ENCODE measurements at regions not wholly inside any gene's neighbourhood (a gene's known extent, or its start where the extent isn't known, plus 50 kb on each side); places are given as distances from the start of the nearest gene placed in this dataset.

DNA sequence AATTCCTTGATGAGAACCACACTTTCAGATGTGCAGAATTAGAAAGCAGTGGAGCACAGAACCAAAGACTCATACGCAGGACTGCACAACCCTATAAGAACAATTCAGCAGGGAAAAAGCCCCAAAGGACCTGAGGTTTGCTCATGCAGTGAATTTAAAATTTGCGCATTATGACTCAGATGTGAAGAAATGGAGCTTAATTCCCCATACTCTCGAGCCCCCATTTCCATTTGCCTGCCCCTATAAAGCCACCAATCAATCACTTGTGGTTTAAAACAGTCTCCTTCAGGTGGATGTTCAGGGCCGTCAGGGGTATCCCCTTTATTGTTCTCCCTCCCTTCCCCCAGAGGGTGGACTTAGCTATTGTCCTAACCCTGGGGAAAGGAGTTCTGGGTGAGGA, 221.2 kb downstream of the IGSF11 start:
- no peak for DNase-seq (ENCODE audit: extremely low spot score)
- TF ChIP-seq ELF4 (IDR thresholded peaks at IDR 0.05), result no peak
- TF ChIP-seq SUZ12 (IDR thresholded peaks at IDR 0.05), result no peak
- no peak for TF ChIP-seq LEF1 (IDR thresholded peaks at IDR 0.05; ENCODE audit: borderline replicate concordance)
- TF ChIP-seq NFRKB (IDR thresholded peaks at IDR 0.05), result no peak
- no peak for TF ChIP-seq SP1 (IDR thresholded peaks at IDR 0.05)
- TF ChIP-seq FOXA1 (IDR thresholded peaks at IDR 0.05), result no peak
- TF ChIP-seq HDGF (IDR thresholded peaks at IDR 0.05; ENCODE audit: borderline replicate concordance), result no peak
- TF ChIP-seq, protein P1, sequence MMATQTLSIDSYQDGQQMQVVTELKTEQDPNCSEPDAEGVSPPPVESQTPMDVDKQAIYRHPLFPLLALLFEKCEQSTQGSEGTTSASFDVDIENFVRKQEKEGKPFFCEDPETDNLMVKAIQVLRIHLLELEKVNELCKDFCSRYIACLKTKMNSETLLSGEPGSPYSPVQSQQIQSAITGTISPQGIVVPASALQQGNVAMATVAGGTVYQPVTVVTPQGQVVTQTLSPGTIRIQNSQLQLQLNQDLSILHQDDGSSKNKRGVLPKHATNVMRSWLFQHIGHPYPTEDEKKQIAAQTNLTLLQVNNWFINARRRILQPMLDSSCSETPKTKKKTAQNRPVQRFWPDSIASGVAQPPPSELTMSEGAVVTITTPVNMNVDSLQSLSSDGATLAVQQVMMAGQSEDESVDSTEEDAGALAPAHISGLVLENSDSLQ (IDR thresholded peaks at IDR 0.05), result no peak
- no peak for TF ChIP-seq TARDBP (IDR thresholded peaks at IDR 0.05)
- no peak for TF ChIP-seq BHLHE40 (IDR thresholded peaks at IDR 0.05; ENCODE audit: borderline replicate concordance)
- no peak for TF ChIP-seq FOXK2 (IDR thresholded peaks at IDR 0.05)
- no peak for TF ChIP-seq CTBP1 (IDR thresholded peaks at IDR 0.05; ENCODE audit: borderline replicate concordance)
- no peak for TF ChIP-seq ZNF384 (IDR thresholded peaks at IDR 0.05)
- CTCF ChIA-PET, result interaction anchor here (0.7 kb wide), 1 partner anchor 15 kb away, joined by 3 read pairs; no protein-coding TSS in a partner anchor
- POLR2A ChIA-PET, result no interaction called here

DNA sequence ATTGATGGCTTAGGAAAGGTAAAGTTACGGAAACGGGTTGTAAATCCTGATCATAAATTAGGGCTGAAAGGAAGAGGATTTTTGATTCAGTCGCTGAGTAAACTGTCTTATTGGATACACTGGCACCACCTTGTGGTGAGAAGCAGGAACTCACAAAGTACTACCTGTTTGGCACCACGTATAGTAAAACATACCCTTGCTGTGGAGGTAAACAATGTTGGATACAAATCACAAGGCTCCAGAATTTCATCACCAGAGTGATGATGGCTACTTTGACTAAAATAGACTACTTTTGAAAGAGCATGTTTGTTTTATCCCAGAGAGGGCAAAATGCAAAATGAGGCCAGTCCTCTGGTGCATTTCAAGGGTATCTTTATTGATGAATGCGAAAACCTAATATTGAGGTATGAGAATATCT, 216.9 kb downstream of the IGSF11 start:
- ChIA-PET CTCF (no interaction called here), POLR2A (no interaction called here)
- peak; percentile 54 for DNase-seq (ENCODE audit: extremely low spot score)
- TF ChIP-seq TARDBP (IDR thresholded peaks at IDR 0.05) (no peak), L3MBTL2 (conservative IDR thresholded peaks at IDR 0.05) (no peak), CTBP1 (IDR thresholded peaks at IDR 0.05; ENCODE audit: borderline replicate concordance) (no peak)
- TF ChIP-seq, protein P1 (IDR thresholded peaks at IDR 0.05), result peak; percentile 69

DNA sequence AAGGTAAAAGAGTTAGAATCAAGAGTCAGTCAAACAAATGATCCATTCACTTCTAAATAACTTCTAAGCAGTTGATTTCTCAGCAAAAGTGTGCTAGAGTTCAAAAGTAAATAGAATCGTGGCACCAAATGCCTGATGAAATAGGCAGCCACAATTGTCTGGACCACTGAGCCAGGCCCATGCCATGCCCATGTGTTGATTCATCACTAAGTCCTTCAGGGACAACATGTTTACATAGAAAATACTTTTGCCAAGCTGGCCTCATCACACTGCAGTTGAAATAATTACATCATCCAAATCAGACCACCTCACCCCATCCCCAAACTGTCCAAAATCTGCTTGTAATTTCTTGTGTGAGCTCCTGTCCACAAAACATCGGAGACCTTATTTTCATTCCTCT, 216.3 kb downstream of the IGSF11 start:
- no peak for DNase-seq (ENCODE audit: extremely low spot score)
- ChIA-PET CTCF (interaction anchor here (0.6 kb wide), 1 partner anchor 82 kb away, joined by 3 read pairs; no protein-coding TSS in a partner anchor), POLR2A (no interaction called here)
- TF ChIP-seq SP1 (IDR thresholded peaks at IDR 0.05) (no peak), ZNF384 (IDR thresholded peaks at IDR 0.05) (no peak), ELF4 (IDR thresholded peaks at IDR 0.05) (no peak), FOXM1 (IDR thresholded peaks at IDR 0.05; ENCODE audit: borderline replicate concordance) (no peak), FOXA1 (IDR thresholded peaks at IDR 0.05) (no peak), SUZ12 (IDR thresholded peaks at IDR 0.05) (no peak), HDGF (IDR thresholded peaks at IDR 0.05; ENCODE audit: borderline replicate concordance) (no peak), BHLHE40 (IDR thresholded peaks at IDR 0.05; ENCODE audit: borderline replicate concordance) (no peak), FOXK2 (IDR thresholded peaks at IDR 0.05) (no peak), TARDBP (IDR thresholded peaks at IDR 0.05) (no peak)
- TF ChIP-seq, protein P1 (IDR thresholded peaks at IDR 0.05), result no peak

DNA sequence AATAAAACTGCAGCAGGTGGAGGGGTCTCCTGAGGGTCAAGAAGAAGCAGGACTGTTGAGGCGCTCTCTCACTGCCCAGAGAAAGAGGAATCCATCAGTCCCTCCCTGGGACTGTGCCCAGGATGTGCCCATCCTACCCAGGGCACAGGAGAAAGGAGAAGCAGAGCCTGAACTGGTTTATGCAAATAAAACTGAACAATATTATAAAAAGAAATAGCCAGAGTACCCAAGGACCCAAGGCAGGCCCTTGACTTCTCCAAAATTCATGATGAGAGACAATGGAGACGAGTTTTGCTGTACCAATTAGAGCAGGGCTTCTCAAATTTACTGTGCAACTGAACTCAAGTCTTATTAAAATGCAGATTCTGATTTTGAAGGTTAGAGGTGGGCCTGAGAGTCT, 211.0 kb downstream of the IGSF11 start:
- ChIA-PET POLR2A (no interaction called here), CTCF (no interaction called here)
- TF ChIP-seq LEF1 (IDR thresholded peaks at IDR 0.05; ENCODE audit: borderline replicate concordance) (no peak), L3MBTL2 (conservative IDR thresholded peaks at IDR 0.05) (no peak), SP1 (IDR thresholded peaks at IDR 0.05) (no peak)
- TF ChIP-seq, protein P1 (IDR thresholded peaks at IDR 0.05), result no peak
- no peak for DNase-seq (ENCODE audit: extremely low spot score)

DNA sequence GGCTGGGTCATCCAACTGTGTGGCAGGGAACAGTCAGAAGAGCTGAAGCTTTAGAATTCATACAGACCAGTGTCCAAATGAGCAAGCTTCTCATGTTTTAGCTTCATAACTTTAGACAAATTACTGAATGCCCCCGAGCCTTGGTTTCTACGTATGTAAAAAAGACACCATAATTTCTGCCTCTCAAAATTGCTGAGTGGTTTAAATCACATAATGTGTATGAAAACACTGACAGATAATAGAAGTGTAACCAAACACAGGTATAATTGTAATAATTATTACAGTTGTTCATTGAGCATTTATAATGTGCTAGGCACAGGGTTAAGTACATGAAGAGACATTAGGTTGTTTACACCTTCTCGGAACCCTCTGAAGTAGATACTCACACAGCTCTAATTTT, 207.2 kb downstream of the IGSF11 start:
- no peak for DNase-seq (ENCODE audit: extremely low spot score)
- ChIA-PET POLR2A (no interaction called here), CTCF (no interaction called here)
- TF ChIP-seq L3MBTL2 (conservative IDR thresholded peaks at IDR 0.05) (no peak), FOXM1 (IDR thresholded peaks at IDR 0.05; ENCODE audit: borderline replicate concordance) (no peak), LEF1 (IDR thresholded peaks at IDR 0.05; ENCODE audit: borderline replicate concordance) (no peak), ARNT (IDR thresholded peaks at IDR 0.05) (no peak), FOXK2 (IDR thresholded peaks at IDR 0.05) (no peak), SP1 (IDR thresholded peaks at IDR 0.05) (no peak), HDGF (IDR thresholded peaks at IDR 0.05; ENCODE audit: borderline replicate concordance) (no peak), SUZ12 (IDR thresholded peaks at IDR 0.05) (no peak), ZNF384 (IDR thresholded peaks at IDR 0.05) (no peak), NFRKB (IDR thresholded peaks at IDR 0.05) (no peak), ELF4 (IDR thresholded peaks at IDR 0.05) (no peak), FOXA1 (IDR thresholded peaks at IDR 0.05) (no peak), TARDBP (IDR thresholded peaks at IDR 0.05) (no peak), BHLHE40 (IDR thresholded peaks at IDR 0.05; ENCODE audit: borderline replicate concordance) (no peak)
- TF ChIP-seq, protein P1 (IDR thresholded peaks at IDR 0.05), result no peak

DNA sequence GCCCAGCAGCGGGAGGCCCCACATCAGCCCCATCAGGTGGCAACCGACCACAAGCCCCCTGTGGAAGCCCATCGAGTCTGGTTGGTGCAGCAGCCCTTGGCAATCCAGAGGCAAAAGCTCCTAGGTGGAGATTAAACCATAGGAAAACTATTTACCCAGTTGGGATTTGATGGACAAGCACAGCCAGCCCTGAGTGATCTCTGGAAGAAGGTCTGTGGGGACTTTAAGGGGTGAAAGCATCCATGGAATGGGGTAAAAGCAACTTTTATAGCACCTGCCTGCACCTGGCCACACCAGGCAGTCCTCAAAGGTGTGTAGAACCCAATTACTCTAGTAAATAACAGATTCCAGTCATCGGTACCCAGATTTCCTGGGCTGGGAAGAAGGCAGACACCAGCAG, 206.3 kb downstream of the IGSF11 start:
- no peak for TF ChIP-seq ARNT (IDR thresholded peaks at IDR 0.05)
- no peak for TF ChIP-seq NFRKB (IDR thresholded peaks at IDR 0.05)
- ChIA-PET POLR2A (no interaction called here), CTCF (no interaction called here)
- no peak for DNase-seq (ENCODE audit: extremely low spot score)
